ENCODE measurements at regions not wholly inside any gene's neighbourhood (a gene's known extent, or its start where the extent isn't known, plus 50 kb on each side); places are given as distances from the start of the nearest gene placed in this dataset.

DNA sequence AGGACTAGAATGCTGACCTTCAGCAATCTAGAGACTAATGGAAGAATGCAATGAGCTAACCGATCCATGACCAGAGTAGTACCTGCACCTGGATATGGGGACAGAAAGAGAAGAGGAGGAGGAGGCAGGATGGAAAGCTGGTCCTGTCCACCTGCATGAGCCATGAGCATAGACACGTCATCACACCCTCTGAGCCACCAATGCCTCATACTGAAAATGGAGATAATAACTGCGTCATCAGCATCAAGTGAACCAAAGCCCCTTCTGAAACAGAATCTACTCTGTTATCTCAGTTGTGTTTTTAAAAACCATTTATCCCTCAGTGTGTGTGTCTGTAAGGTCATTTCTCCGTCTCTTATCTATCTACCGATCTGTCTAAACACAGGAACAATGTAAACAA, 327.0 kb downstream of the BCL11B start:
- TF ChIP-seq CREB1 (IDR thresholded peaks at IDR 0.05) (peak; percentile 78), CREB1 (CRISPR knock-in tag; IDR thresholded peaks at IDR 0.05) (no peak), FIP1L1 (IDR thresholded peaks at IDR 0.05; ENCODE audit: borderline replicate concordance, insufficient read depth, low read depth, low read length) (no peak)
- Histone ChIP-seq H3K27ac (ENCODE audit: extremely low read length, insufficient read depth, low read length) (no peak overlapping the region), H3K36me3 (replicated peaks in 1 of 2; ENCODE audit: control insufficient read depth in 1 of 2, insufficient read depth in 2 of 2, low read length in 2 of 2) (no peaks in the 10 kb centered on the region), H3K4me3 (replicated peaks in 1 of 3; ENCODE audit: insufficient read depth in 1 of 3, low read depth in 2 of 3, low read length in 3 of 3) (no peak overlapping the region), H3K4me1 (ENCODE audit: insufficient read depth, low read length) (no peaks in the 10 kb centered on the region), H3K9me3 (ENCODE audit: low read length) (no peaks in the 10 kb centered on the region), H2AFZ (ENCODE audit: low read length) (no peak overlapping the region), H3K4me2 (ENCODE audit: low read depth, low read length) (no peak overlapping the region), H3K79me2 (ENCODE audit: insufficient read depth, low read length) (no peaks in the 10 kb centered on the region), H4K20me1 (ENCODE audit: insufficient read depth, low read length) (no peaks in the 10 kb centered on the region), H3K9ac (ENCODE audit: insufficient read depth, low read depth, low read length) (no peak overlapping the region), H3K27me3 (ENCODE audit: control insufficient read depth in 1 of 2, insufficient read depth in 2 of 2, low read length in 2 of 2) (no peaks in the 10 kb centered on the region; a peak in 1 of 5 replicates)
- DNase-seq (ENCODE audit: low spot score) (no peak), FAIRE-seq (no peak), ATAC-seq (no peak)
- no TSS peak for BruUV-seq (replicated peaks)
- CTCF ChIA-PET (ENCODE audit: low intra/inter-chr PET ratio, low total read pairs) = no interaction called here
- intact Hi-C loops (cut with micrococcal nuclease; ENCODE audit: unreplicated experiment) = no loop called here
- in situ Hi-C loops (cut with HindIII; ENCODE audit: extremely low pct_ligation_motif_present, low pct_unique_long_range_greater_than_20kb) = no loop called here
- POLR2A ChIA-PET = no interaction called here
- 24% methylated on average over 4 of the region's 5 CpGs for WGBS (ENCODE audit: low lambda C conversion rate)

DNA sequence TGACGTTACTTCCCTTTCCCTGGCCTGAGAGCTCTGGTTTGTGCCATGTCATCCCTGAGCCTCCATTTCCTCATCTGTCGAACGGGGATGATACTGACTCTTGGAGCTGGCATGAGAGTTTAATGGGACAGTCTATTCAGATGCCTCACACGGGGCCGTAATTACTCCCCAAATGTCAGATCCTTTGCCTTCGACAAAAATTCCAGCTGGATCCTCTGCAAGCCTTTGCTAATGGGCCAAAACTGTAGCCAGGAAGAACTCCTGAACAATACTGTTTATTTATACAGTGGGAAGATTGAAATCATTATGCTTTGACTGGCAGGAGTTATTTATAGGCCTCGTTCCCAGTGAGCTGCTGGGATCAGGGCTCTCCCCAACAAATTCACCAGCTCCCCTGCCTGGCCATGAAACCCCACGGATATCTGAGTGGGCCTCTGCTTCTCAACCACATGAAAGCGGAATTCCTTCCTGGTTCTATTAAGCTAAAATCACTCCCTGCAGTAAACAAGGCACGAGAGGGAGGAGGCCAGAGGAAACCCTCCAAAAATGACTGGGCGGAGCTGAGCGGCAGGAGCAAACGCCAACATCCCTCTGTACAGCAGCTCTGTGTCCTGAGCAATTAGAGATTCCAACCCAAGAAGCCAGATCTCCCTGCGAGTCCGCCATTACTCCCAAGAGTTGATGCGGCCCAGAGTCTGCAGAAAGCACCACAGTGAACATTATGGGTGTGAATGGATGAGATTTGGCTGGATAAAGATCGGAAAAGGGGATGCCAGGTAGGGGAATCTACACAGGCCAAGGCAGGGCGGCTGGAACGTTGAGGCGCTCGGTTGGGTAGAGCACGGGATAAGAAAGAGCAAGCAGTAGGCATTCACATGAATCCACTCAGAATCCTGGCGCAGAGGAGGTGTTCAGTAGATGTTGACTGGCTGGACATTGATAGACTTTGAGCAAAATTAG, 326.1 kb downstream of the BCL11B start:
- ATAC-seq = no peak
- BruUV-seq (replicated peaks) = no TSS peak
- in situ Hi-C loops (cut with HindIII; ENCODE audit: extremely low pct_ligation_motif_present, low pct_unique_long_range_greater_than_20kb) = no loop called here

More for the DNA sequence above, 326.1 kb downstream of the BCL11B start:
- TF ChIP-seq HMGA1 (CRISPR knock-in tag; conservative IDR thresholded peaks at IDR 0.05) = no peak
- TF ChIP-seq, protein P1, sequence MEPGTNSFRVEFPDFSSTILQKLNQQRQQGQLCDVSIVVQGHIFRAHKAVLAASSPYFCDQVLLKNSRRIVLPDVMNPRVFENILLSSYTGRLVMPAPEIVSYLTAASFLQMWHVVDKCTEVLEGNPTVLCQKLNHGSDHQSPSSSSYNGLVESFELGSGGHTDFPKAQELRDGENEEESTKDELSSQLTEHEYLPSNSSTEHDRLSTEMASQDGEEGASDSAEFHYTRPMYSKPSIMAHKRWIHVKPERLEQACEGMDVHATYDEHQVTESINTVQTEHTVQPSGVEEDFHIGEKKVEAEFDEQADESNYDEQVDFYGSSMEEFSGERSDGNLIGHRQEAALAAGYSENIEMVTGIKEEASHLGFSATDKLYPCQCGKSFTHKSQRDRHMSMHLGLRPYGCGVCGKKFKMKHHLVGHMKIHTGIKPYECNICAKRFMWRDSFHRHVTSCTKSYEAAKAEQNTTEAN (CRISPR knock-in tag; conservative IDR thresholded peaks at IDR 0.05) = no peak
- TF ChIP-seq ZSCAN21 (CRISPR knock-in tag; IDR thresholded peaks at IDR 0.05; ENCODE audit: borderline replicate concordance) = no peak
- TF ChIP-seq IRX3 (CRISPR knock-in tag; IDR thresholded peaks at IDR 0.05; ENCODE audit: borderline replicate concordance, low read depth) = no peak
- TF ChIP-seq ZNF264 (CRISPR knock-in tag; IDR thresholded peaks at IDR 0.05) = no peak
- TF ChIP-seq KAT2B (IDR thresholded peaks at IDR 0.05; ENCODE audit: borderline replicate concordance, low read depth, low read length) = no peak
- no peak for TF ChIP-seq ZNF430 (CRISPR knock-in tag; IDR thresholded peaks at IDR 0.05)
- TF ChIP-seq, protein P2, sequence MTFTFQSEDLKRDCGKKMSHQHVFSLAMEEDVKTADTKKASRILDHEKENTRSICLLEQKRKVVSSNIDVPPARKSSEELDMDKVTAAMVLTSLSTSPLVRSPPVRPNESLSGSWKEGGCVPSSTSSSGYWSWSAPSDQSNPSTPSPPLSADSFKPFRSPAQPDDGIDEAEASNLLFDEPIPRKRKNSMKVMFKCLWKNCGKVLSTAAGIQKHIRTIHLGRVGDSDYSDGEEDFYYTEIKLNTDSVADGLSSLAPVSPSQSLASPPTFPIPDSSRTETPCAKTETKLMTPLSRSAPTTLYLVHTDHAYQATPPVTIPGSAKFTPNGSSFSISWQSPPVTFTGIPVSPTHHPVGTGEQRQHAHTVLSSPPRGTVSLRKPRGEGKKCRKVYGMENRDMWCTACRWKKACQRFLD (CRISPR knock-in tag; IDR thresholded peaks at IDR 0.05; ENCODE audit: borderline replicate concordance) = no peak
- no peak for TF ChIP-seq ZNF674 (CRISPR knock-in tag; IDR thresholded peaks at IDR 0.05; ENCODE audit: low read depth)
- TF ChIP-seq, protein P3, sequence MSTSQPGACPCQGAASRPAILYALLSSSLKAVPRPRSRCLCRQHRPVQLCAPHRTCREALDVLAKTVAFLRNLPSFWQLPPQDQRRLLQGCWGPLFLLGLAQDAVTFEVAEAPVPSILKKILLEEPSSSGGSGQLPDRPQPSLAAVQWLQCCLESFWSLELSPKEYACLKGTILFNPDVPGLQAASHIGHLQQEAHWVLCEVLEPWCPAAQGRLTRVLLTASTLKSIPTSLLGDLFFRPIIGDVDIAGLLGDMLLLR (CRISPR knock-in tag; IDR thresholded peaks at IDR 0.05) = no peak
- TF ChIP-seq FOXM1 (CRISPR knock-in tag; IDR thresholded peaks at IDR 0.05) = no peak
- Histone ChIP-seq H2AFZ (ENCODE audit: low read length) (no peak overlapping the region), H3K9ac (ENCODE audit: insufficient read depth, low read depth, low read length) (no peak overlapping the region), H3K27me3 (ENCODE audit: control insufficient read depth in 1 of 2, insufficient read depth in 2 of 2, low read length in 2 of 2) (no peaks in the 10 kb centered on the region; a peak in 1 of 5 replicates), H3K4me3 (replicated peaks in 1 of 3; ENCODE audit: insufficient read depth in 1 of 3, low read depth in 2 of 3, low read length in 3 of 3) (no peak overlapping the region), H3K36me3 (replicated peaks in 1 of 2; ENCODE audit: control insufficient read depth in 1 of 2, insufficient read depth in 2 of 2, low read length in 2 of 2) (no peaks in the 10 kb centered on the region), H3K27ac (ENCODE audit: extremely low read length, insufficient read depth, low read length) (no peak overlapping the region), H4K20me1 (ENCODE audit: insufficient read depth, low read length) (no peaks in the 10 kb centered on the region), H3K4me1 (ENCODE audit: insufficient read depth, low read length) (no peaks in the 10 kb centered on the region), H3K9me3 (ENCODE audit: low read length) (no peaks in the 10 kb centered on the region), H3K4me2 (ENCODE audit: low read depth, low read length) (no peak overlapping the region), H3K79me2 (ENCODE audit: insufficient read depth, low read length) (no peaks in the 10 kb centered on the region)
- WGBS (ENCODE audit: low lambda C conversion rate) = 42% methylated on average over 15 of the region's 23 CpGs
- no peak for FAIRE-seq
- no peak for DNase-seq (ENCODE audit: low spot score)
- CTCF ChIA-PET (ENCODE audit: low intra/inter-chr PET ratio, low total read pairs) = no interaction called here
- intact Hi-C loops (cut with micrococcal nuclease; ENCODE audit: unreplicated experiment) = no loop called here
- POLR2A ChIA-PET = no interaction called here

Measured in HepG2 (cell line).